GM19372 (cell line): ENCODE measurements at regions not wholly inside any gene's neighbourhood (a gene's known extent, or its start where the extent isn't known, plus 50 kb on each side); places are given as distances from the start of the nearest gene placed in this dataset.

ENCODE experiments used
- ATAC-seq: cut with Tn5 transposase; IDR thresholded peaks from one replicate; pipeline ENCODE4 v1.9.1; 2021; ENCODE audit warnings: mild to moderate bottlenecking, low read depth, moderate library complexity; ENCODE audit not compliant: unreplicated experiment

GRCh38 chr20:60697252-60697651, 554.8 kb upstream of the CDH4 start:
- ATAC-seq = no peak

- no peak for ATAC-seq
Measured at GRCh38 chr20:60700728-60701127, 551.3 kb upstream of the CDH4 start.

GRCh38 chr20:60704147-60704546, 547.9 kb upstream of the CDH4 start:
- no peak for ATAC-seq

GRCh38 chr20:60713396-60713795, 538.7 kb upstream of the CDH4 start:
- ATAC-seq = no peak

GRCh38 chr20:60715172-60715571, 536.9 kb upstream of the CDH4 start:
- ATAC-seq = no peak

- ATAC-seq = no peak
Measured at GRCh38 chr20:60718743-60719480, 533.1 kb upstream of the CDH4 start.

GRCh38 chr20:60725311-60725906, 526.7 kb upstream of the CDH4 start:
- ATAC-seq = no peak

GRCh38 chr20:60727425-60727824, 524.6 kb upstream of the CDH4 start:
- no peak for ATAC-seq

- ATAC-seq = no peak
Measured at GRCh38 chr20:60728705-60729104, 523.4 kb upstream of the CDH4 start.

- ATAC-seq = no peak
Measured at GRCh38 chr20:60729135-60729900, 522.7 kb upstream of the CDH4 start.

- ATAC-seq = no peak
Measured at GRCh38 chr20:60732322-60732721, 519.7 kb upstream of the CDH4 start.

- ATAC-seq = no peak
Measured at GRCh38 chr20:60748086-60748485, 504.0 kb upstream of the CDH4 start.

- no peak for ATAC-seq
Measured at GRCh38 chr20:60749804-60750602, 502.1 kb upstream of the CDH4 start.

- no peak for ATAC-seq
Measured at GRCh38 chr20:60750909-60751308, 501.2 kb upstream of the CDH4 start.

- no peak for ATAC-seq
Measured at GRCh38 chr20:60751826-60752225, 500.2 kb upstream of the CDH4 start.

- no peak for ATAC-seq
Measured at GRCh38 chr20:60752741-60753420, 499.2 kb upstream of the CDH4 start.

- ATAC-seq = no peak
Measured at GRCh38 chr20:60754856-60755255, 497.2 kb upstream of the CDH4 start.

GRCh38 chr20:60759651-60760050, 492.4 kb upstream of the CDH4 start:
- no peak for ATAC-seq

GRCh38 chr20:60760256-60761000, 491.6 kb upstream of the CDH4 start:
- ATAC-seq = no peak

GRCh38 chr20:60761056-60761455, 491.0 kb upstream of the CDH4 start:
- no peak for ATAC-seq
